ENCODE measurements at regions not wholly inside any gene's neighbourhood (a gene's known extent, or its start where the extent isn't known, plus 50 kb on each side); places are given as distances from the start of the nearest gene placed in this dataset.
"Not testable (repeated sequence)": the region's sequence is repeated elsewhere in the genome, so short reads cannot be mapped to it uniquely, and the experiment has no call there.

DNA sequence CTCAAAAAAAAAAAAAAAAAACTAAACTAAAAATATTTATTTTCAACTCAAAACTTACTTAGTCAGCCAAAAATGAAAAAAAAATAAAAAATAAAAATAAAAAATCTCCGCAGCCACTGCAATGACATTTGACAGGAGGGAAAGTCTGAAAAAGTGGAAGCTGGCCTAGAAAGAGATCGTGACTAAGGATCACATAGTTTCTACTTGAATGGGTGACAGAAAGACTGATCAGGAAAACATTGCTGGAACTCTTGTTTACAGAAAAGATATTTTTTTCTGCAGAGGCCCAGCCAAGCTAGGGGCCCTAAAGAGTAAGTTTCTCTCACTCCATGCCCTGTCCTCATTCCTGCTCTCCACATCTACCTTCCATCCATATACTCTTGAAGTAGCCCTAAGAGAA lies 92.8 kb upstream of the KCND2 start:
- H3K27me3 ChIP-seq (ENCODE audit: control insufficient read depth, insufficient read depth, low read length) = no peaks in the 10 kb centered on the region
- no peaks in the 10 kb centered on the region for H3K9me3 ChIP-seq (ENCODE audit: control insufficient read depth, low read depth, low read length)
- H3K36me3 ChIP-seq (ENCODE audit: control insufficient read depth, insufficient read depth, low read length) = no peaks in the 10 kb centered on the region
- H3K27ac ChIP-seq (ENCODE audit: low read length) = no peak overlapping the region
- DNase-seq = no peak
- WGBS (ENCODE audit: insufficient coverage, low lambda C conversion rate) = 86% methylated on average over 1 of the region's 2 CpGs
- H3K4me1 ChIP-seq (ENCODE audit: control insufficient read depth, insufficient read depth, low read length) = no peaks in the 10 kb centered on the region
- H3K4me3 ChIP-seq (ENCODE audit: low read length) = no peak overlapping the region

DNA sequence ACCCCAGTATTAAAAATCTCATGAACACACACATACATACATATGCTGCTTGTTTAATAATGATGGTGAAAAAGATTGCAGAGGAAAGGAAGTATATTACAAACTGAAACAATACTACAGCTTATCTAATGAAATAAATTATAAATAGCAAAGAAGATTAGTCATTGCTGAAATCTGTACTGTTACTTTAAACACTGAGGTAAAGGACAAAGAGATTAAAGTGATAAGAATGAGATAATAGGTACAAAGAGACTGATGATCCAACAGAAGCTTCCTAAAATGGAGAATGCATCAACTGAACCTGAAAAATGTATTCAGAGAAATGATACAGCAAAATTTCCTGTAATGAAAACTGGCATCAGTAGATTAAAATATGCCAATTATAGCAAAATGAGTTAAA lies 91.5 kb upstream of the KCND2 start:
- H3K36me3 ChIP-seq (ENCODE audit: control insufficient read depth, insufficient read depth, low read length) = no peaks in the 10 kb centered on the region
- H3K27me3 ChIP-seq (ENCODE audit: control insufficient read depth, insufficient read depth, low read length) = no peaks in the 10 kb centered on the region
- no peaks in the 10 kb centered on the region for H3K9me3 ChIP-seq (ENCODE audit: control insufficient read depth, low read depth, low read length)
- no peak for DNase-seq
- no peaks in the 10 kb centered on the region for H3K4me1 ChIP-seq (ENCODE audit: control insufficient read depth, insufficient read depth, low read length)
- H3K4me3 ChIP-seq (ENCODE audit: low read length) = no peak overlapping the region
- H3K27ac ChIP-seq (ENCODE audit: low read length) = no peak overlapping the region

DNA sequence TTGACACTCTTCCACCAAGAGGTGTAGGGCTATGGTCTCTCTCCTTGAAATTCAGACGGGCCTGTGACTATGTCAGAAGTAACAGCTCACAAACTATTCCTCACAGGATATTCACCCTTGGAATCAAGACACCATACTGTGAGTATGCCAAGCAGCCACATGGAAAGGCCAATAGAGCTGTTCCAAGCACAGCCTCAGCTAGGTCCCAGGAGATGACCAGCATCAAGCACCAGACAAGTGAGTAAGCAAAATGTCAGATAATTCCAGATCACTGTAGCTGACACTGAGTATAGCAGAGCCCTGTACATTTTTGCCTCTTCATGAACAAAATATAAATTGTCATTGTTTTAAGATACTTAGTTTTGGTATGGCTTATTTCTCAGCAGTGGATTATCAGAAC lies 88.1 kb upstream of the KCND2 start:
- Histone ChIP-seq H3K4me3 (ENCODE audit: low read length) (no peak overlapping the region), H3K4me1 (ENCODE audit: control insufficient read depth, insufficient read depth, low read length) (no peaks in the 10 kb centered on the region), H3K36me3 (ENCODE audit: control insufficient read depth, insufficient read depth, low read length) (no peaks in the 10 kb centered on the region), H3K9me3 (ENCODE audit: control insufficient read depth, low read depth, low read length) (no peaks in the 10 kb centered on the region), H3K27ac (ENCODE audit: low read length) (no peak overlapping the region), H3K27me3 (ENCODE audit: control insufficient read depth, insufficient read depth, low read length) (no peaks in the 10 kb centered on the region)
- no peak for DNase-seq
- WGBS (ENCODE audit: insufficient coverage, low lambda C conversion rate) = no CpG with 5 or more reads among the region's 1 CpG

DNA sequence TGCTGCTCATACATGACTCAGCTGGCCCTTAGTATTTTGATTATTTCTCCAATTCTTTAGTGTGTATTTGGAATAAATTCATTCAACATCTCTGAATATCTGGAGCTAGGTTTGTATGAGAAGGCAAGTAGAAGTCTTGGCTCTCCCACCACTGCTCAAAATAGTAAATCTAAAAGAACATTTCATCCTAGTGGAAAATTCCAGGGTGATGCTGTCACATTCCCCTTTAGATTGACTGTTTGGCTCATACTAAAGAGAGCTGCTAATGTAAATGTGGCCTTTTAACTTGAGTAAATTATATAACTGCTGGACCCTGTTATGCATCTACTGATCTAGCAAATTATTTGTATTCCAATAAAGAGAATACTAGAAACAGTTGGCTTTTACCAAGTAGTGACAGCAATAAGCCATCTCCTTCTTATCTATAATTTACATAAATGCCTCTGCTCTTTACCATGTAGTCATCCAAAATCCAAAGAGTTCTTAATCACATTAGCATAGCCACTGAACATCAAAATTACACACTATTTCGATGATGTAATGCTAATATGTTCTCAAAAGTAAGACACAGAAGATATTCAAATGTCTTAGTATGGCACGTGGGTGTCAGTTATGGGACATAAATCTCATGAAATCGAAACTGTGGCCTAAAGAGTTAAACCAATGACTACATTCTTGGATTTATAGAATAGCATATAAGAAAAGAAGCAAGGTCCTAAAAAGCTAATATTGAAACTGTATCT lies 86.9 kb upstream of the KCND2 start:
- H3K27me3 ChIP-seq (ENCODE audit: control insufficient read depth, insufficient read depth, low read length) = no peaks in the 10 kb centered on the region
- no peaks in the 10 kb centered on the region for H3K9me3 ChIP-seq (ENCODE audit: control insufficient read depth, low read depth, low read length)
- WGBS (ENCODE audit: insufficient coverage, low lambda C conversion rate) = no CpG with 5 or more reads among the region's 3 CpGs
- no peak overlapping the region for H3K4me3 ChIP-seq (ENCODE audit: low read length)
- H3K4me1 ChIP-seq (ENCODE audit: control insufficient read depth, insufficient read depth, low read length) = no peaks in the 10 kb centered on the region
- no peak for DNase-seq
- no peak overlapping the region for H3K27ac ChIP-seq (ENCODE audit: low read length)
- H3K36me3 ChIP-seq (ENCODE audit: control insufficient read depth, insufficient read depth, low read length) = no peaks in the 10 kb centered on the region

DNA sequence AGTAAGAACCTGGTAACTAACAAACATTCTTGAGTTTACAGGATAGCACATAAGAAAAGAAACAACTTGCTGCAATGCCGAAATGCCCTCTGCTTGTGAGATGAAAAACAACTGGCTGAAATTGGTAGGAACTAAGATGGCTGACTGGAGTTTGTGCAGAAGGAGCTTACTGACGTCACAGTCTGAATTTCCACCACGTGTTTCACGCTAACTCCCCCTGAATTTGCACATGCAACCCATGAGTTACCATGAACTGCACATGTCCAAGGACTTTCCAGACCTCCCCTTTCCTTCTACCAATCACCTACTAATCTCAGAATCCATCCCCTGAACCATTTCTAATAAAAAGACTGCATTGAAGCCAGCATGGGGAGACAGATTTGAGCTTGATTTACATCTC lies 86.3 kb upstream of the KCND2 start:
- WGBS (ENCODE audit: insufficient coverage, low lambda C conversion rate) = no CpG with 5 or more reads among the region's 4 CpGs
- Histone ChIP-seq H3K9me3 (ENCODE audit: control insufficient read depth, low read depth, low read length) (no peaks in the 10 kb centered on the region), H3K27ac (ENCODE audit: low read length) (no peak overlapping the region), H3K4me3 (ENCODE audit: low read length) (no peak overlapping the region), H3K4me1 (ENCODE audit: control insufficient read depth, insufficient read depth, low read length) (no peaks in the 10 kb centered on the region), H3K36me3 (ENCODE audit: control insufficient read depth, insufficient read depth, low read length) (no peaks in the 10 kb centered on the region), H3K27me3 (ENCODE audit: control insufficient read depth, insufficient read depth, low read length) (no peaks in the 10 kb centered on the region)
- no peak for DNase-seq

DNA sequence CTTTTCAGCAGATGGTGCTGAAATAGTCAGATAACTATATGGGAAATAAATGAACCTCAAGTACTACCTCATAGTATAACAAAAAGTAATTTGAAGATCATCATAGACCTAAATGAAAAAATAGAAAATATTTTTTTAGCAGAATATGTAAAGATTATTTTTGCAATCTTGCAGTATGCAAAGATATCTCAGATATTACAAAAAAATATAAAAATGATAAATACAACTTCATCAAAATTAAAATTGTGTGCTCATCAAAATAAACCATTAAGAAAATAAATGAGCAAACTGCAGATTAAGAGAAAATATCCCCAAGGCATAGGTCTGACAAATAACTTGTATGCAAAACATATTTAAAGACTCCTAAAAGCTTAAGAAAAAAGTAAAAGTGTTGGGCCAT lies 83.4 kb upstream of the KCND2 start:
- H3K36me3 ChIP-seq (ENCODE audit: control insufficient read depth, insufficient read depth, low read length) = no peaks in the 10 kb centered on the region
- no peaks in the 10 kb centered on the region for H3K4me1 ChIP-seq (ENCODE audit: control insufficient read depth, insufficient read depth, low read length)
- no peak overlapping the region for H3K4me3 ChIP-seq (ENCODE audit: low read length)
- DNase-seq = no peak
- no peaks in the 10 kb centered on the region for H3K27me3 ChIP-seq (ENCODE audit: control insufficient read depth, insufficient read depth, low read length)
- no peak overlapping the region for H3K27ac ChIP-seq (ENCODE audit: low read length)
- no peaks in the 10 kb centered on the region for H3K9me3 ChIP-seq (ENCODE audit: control insufficient read depth, low read depth, low read length)

DNA sequence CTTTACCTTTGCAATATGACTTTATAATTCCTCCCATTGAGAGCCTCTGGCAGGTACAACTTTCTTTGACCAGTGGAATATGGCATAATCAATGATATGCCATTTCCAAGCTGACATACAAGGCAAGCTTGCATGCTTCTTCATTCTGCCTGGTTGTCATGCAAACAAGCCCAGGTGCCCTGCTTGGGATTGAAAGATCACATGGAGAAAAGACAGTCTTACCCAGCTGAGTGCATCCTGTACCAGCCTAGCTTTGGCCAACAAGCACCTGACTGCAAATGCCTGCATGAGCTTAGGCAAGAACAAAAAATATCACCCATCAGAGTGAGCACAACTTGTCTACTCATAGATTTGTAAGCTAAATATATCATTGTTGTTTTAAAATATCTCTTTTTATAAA lies 82.9 kb upstream of the KCND2 start:
- Histone ChIP-seq H3K36me3 (ENCODE audit: control insufficient read depth, insufficient read depth, low read length) (no peaks in the 10 kb centered on the region), H3K4me3 (ENCODE audit: low read length) (no peak overlapping the region), H3K4me1 (ENCODE audit: control insufficient read depth, insufficient read depth, low read length) (no peaks in the 10 kb centered on the region), H3K27me3 (ENCODE audit: control insufficient read depth, insufficient read depth, low read length) (no peaks in the 10 kb centered on the region), H3K27ac (ENCODE audit: low read length) (no peak overlapping the region), H3K9me3 (ENCODE audit: control insufficient read depth, low read depth, low read length) (no peaks in the 10 kb centered on the region)
- no peak for DNase-seq

DNA sequence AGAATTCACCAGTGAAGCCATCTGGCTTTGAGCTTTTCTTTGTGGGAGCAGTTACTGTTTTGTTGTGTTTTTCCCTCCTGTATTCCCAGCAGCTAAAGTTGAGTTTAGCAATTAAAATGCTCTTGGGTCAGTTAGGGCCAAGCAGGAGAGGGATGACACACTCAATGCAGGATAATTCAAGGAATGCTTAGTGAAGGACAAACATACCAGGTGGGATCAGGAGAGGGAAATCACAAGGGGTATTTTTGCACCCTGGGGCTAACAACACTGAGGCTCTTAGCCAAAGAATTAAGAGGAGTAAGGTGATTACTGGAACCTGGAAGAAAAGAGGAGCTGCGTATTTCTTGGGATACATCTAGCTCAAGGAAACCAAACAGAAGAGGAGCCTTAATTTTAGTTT lies 82.4 kb upstream of the KCND2 start:
- no CpG with 5 or more reads among the region's 1 CpG for WGBS (ENCODE audit: insufficient coverage, low lambda C conversion rate)
- Histone ChIP-seq H3K27ac (ENCODE audit: low read length) (no peak overlapping the region), H3K27me3 (ENCODE audit: control insufficient read depth, insufficient read depth, low read length) (no peaks in the 10 kb centered on the region), H3K4me3 (ENCODE audit: low read length) (no peak overlapping the region), H3K4me1 (ENCODE audit: control insufficient read depth, insufficient read depth, low read length) (no peaks in the 10 kb centered on the region), H3K9me3 (ENCODE audit: control insufficient read depth, low read depth, low read length) (no peaks in the 10 kb centered on the region), H3K36me3 (ENCODE audit: control insufficient read depth, insufficient read depth, low read length) (no peaks in the 10 kb centered on the region)
- no peak for DNase-seq

DNA sequence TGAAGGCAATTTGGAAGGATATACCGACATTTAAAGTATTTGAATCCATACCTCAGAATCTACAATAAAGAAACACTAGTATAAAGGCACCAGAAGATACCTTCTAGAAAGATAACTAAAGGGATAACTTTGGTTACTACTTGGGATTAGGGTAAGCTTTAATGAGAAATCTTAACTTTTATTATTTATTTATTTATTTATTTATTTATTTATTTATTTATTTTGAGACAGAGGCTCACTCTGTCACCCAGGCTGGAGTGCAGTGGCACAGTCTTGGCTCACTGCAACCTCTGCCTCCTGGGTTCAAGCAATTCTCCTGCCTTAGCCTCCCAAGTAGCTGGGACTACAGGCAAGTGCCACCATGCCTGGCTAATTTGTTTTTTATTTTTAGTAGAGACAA lies 81.6 kb upstream of the KCND2 start:
- not testable (repeated sequence) for H3K27me3 ChIP-seq (ENCODE audit: control insufficient read depth, insufficient read depth, low read length); H3K4me3 ChIP-seq (ENCODE audit: low read length)
- WGBS (ENCODE audit: insufficient coverage, low lambda C conversion rate) = 80% methylated on average over 1 of the region's 1 CpG

DNA sequence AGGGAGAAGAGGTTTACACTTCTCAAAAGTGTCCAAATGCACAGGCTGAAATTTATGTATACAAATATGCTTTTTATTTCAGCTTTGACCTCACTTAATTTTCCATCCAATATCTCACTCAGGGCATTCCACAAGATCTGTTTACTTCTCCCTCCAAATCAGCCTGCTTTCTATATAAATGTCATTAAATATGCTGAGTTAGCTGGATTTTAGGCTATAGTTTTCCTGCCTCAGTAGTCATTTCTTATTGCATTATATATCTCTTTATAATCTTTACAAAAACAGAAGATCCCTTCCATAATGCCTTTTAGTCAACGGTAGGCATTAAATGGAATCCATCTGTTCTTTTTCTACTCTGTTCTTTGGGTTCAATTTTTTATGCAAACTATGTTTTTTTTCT lies 71.7 kb upstream of the KCND2 start:
- H3K4me1 ChIP-seq (ENCODE audit: control insufficient read depth, insufficient read depth, low read length) = no peaks in the 10 kb centered on the region
- WGBS (ENCODE audit: insufficient coverage, low lambda C conversion rate) = 93% methylated on average over 1 of the region's 1 CpG
- no peaks in the 10 kb centered on the region for H3K27me3 ChIP-seq (ENCODE audit: control insufficient read depth, insufficient read depth, low read length)

More for the DNA sequence above, 81.6 kb upstream of the KCND2 start:
- H3K9me3 ChIP-seq (ENCODE audit: control insufficient read depth, low read depth, low read length); H3K27ac ChIP-seq (ENCODE audit: low read length); DNase-seq; H3K4me1 ChIP-seq (ENCODE audit: control insufficient read depth, insufficient read depth, low read length); H3K36me3 ChIP-seq (ENCODE audit: control insufficient read depth, insufficient read depth, low read length): not testable (repeated sequence)

DNA sequence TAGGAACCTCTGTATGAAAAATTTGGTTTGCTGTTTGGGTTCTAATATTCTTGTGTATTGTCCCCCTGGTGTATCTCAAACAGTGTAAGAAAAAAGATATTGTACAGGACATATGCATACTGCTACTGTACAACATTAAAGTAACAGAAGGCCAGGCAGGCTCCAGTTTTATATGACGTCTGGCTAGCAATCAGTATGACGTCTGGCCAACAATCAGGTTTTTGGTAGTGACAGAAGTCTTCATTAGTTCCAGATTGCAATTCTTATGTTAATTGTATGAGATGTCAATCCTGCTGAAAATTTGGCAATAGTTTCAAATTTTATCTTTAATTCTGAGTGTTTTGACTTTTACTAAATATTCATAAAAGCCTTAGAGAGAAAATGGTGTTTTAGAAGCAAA lies 67.9 kb upstream of the KCND2 start:
- Histone ChIP-seq H3K4me3 (ENCODE audit: low read length) (no peak overlapping the region), H3K9me3 (ENCODE audit: control insufficient read depth, low read depth, low read length) (no peaks in the 10 kb centered on the region), H3K4me1 (ENCODE audit: control insufficient read depth, insufficient read depth, low read length) (no peaks in the 10 kb centered on the region), H3K27me3 (ENCODE audit: control insufficient read depth, insufficient read depth, low read length) (no peaks in the 10 kb centered on the region), H3K36me3 (ENCODE audit: control insufficient read depth, insufficient read depth, low read length) (no peaks in the 10 kb centered on the region), H3K27ac (ENCODE audit: low read length) (no peak overlapping the region)
- no CpG with 5 or more reads among the region's 2 CpGs for WGBS (ENCODE audit: insufficient coverage, low lambda C conversion rate)
- DNase-seq = no peak

More for the DNA sequence above, 71.7 kb upstream of the KCND2 start:
- DNase-seq = no peak
- H3K27ac ChIP-seq (ENCODE audit: low read length) = no peak overlapping the region
- no peaks in the 10 kb centered on the region for H3K9me3 ChIP-seq (ENCODE audit: control insufficient read depth, low read depth, low read length)
- H3K4me3 ChIP-seq (ENCODE audit: low read length) = no peak overlapping the region
- no peaks in the 10 kb centered on the region for H3K36me3 ChIP-seq (ENCODE audit: control insufficient read depth, insufficient read depth, low read length)

Measured in large intestine (tissue), 3 donors.